ENCODE measurements at regions not wholly inside any gene's neighbourhood (a gene's known extent, or its start where the extent isn't known, plus 50 kb on each side); places are given as distances from the start of the nearest gene placed in this dataset.

GRCh38 chr4:20625426-20625825, 74.8 kb upstream of the PACRGL start:
- in situ Hi-C loops (cut with MboI; ENCODE audit: low sequenced_read_pairs) = no loop called here

DNA sequence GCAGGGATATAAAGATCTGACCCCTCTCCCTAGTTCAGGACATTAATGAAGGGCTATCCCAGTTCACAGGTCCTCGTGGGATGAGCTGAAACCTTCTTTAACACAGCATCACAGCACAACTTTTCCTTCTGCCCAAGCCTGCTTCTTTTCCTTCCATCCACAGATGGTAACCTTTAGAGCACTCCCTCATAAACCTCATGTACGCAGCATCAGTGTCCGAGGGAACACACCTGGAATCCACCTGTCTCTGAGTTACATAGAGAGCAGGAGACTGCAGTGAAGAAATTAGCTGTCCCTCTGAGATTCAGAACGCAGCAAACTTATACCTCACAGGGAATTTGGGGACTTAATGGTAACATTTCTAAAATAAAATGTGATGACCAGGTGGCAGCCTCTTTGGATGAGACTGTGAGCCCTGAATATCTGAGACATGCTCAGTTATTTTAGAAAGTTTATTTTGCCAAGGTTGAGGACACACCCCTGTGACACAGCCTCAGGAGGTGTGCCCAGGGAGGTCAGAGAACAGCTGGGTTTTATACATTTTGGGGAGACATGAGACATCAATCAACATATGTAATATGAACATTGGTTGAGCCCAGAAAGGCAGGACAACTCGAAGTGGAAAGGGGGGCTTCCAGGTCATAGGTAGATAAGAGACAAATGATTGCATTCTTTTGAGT, 73.8 kb upstream of the PACRGL start:
- in situ Hi-C loops (cut with MboI; ENCODE audit: low sequenced_read_pairs) = no loop called here

DNA sequence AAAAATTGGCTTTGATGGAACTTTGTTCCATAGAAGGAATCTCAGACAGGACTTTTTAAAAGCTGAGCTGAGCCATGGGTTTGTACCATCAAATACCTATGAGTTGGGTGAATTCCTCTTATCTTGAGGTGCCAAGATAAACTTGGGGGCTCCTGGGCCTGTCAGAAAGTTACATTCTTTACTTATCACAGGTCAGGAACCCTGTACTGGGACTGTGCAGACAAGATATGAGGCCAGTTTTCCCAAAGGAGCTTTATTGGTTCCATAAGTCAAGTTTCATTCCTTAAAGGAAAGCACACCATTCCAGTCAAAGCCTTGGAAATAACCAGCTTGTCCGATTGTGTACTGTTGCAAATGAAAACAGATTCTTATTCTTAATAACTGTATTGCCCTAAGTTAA, 72.4 kb upstream of the PACRGL start:
- in situ Hi-C loops (cut with MboI; ENCODE audit: low sequenced_read_pairs) = no loop called here

DNA sequence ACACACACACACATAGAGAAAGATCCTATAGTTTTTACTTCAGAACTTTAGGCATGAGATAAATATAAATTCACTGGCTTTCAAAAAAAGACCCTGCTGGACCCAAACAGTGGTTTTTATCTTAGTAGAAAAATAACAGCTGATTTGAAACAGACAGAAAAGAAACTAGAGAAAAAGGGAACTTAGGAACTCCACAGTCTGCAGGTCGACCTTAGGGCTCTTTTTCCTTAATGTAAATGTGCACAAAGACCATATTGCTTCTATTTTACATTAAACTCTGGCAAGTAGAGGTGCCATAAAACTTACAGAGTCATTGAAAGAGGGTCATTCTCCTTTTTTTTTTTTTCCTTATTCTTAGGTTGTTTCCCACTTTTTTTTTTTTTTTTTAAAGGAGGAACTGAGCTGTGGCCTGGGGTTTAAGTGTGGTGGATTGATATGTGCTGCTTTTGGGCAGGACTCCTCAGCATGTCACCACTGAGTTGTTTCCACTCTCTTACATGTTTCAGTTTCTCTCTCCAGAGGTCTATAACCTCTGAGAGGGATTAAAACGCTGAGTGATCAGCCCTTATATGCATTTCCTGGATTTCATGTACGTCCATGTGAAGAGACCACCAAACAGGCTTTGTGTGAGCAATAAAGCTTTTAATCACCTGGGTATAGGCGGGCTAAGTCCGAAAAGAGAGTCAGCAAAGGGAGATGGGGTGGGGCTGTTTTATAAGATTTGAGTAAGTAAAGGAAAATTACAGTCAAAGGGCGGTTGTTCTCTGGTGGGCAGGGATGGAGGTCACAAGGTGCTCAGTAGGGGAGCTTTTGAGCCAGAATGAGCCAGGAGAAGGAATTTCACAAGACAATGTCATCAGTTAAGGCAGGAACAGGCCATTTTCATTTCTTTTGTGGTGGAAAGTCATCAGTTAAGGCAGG, 70.8 kb upstream of the PACRGL start:
- in situ Hi-C loops (cut with MboI; ENCODE audit: low sequenced_read_pairs) = no loop called here

DNA sequence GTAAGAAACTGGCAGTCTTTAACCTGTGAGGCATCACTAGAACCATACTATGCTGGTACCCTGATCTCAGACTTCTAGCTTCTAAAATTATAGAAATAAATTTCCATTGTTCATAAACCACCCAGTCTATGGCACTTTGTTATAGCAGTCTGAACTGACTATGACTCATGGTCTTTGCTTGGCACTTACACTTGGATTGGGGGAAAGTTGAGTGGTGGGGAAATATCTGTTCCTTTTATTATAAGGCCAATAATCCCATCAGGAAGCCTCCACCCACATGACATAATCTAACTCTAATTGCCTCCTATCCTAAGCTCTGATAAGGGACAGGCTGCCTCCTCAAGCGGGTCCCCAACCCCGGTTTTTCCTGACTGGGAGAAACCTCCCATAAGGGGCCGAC, 61.4 kb upstream of the PACRGL start:
- in situ Hi-C loops (cut with MboI; ENCODE audit: low sequenced_read_pairs) = no loop called here

GRCh38 chr4:20639346-20639745, 60.9 kb upstream of the PACRGL start:
- in situ Hi-C loops (cut with MboI; ENCODE audit: low sequenced_read_pairs) = no loop called here

DNA sequence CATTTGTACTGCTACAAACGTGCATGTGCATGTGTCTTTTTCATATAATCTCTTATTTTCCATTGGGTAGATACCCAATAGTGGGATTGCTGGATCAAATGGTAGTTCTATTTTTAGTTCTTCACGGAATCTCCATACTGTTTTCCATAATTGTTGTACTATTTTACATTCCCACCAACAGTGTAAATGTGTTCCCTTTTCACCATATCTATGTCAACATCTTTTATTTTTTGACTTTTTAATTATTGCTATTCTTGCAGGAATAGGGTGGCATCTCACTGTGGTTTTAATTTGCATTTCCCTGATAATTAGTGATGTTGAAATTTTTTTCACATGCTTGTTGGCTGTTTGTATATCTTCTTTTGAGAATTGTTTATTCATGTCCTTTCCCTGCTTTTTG, 59.3 kb upstream of the PACRGL start:
- in situ Hi-C loops (cut with MboI; ENCODE audit: low sequenced_read_pairs) = no loop called here

GRCh38 chr4:20641976-20642375, 58.3 kb upstream of the PACRGL start:
- in situ Hi-C loops (cut with MboI; ENCODE audit: low sequenced_read_pairs) = no loop called here

DNA sequence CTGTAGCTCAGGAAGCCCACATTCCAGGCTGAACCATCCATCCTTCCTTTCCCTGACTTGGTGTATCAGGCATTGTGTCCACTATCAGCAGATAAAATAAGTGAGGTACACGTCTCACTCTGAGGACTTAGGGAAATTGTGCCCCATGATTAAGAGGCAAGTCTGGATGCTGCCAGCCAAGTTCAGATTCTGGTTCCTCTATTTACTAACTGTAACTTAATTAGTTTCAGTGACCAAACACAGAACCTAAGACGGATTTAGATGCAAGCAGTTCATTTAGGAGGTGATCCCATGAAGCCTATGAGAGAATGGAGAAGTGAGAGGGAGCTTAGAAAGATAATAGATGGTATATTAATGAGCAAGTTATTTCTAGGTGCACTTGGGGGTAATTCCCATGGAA, 56.6 kb upstream of the PACRGL start:
- in situ Hi-C loops (cut with MboI; ENCODE audit: low sequenced_read_pairs) = no loop called here

- in situ Hi-C loops (cut with MboI; ENCODE audit: low sequenced_read_pairs) = no loop called here
Measured at GRCh38 chr4:20645236-20645635, 55.0 kb upstream of the PACRGL start.

GRCh38 chr4:20646287-20646686, 54.0 kb upstream of the PACRGL start:
- in situ Hi-C loops (cut with MboI; ENCODE audit: low sequenced_read_pairs) = no loop called here
